H1 (cell line): ENCODE measurements at regions not wholly inside any gene's neighbourhood (a gene's known extent, or its start where the extent isn't known, plus 50 kb on each side); places are given as distances from the start of the nearest gene placed in this dataset.

ENCODE experiments used
- ATF2 ChIP-seq: IDR thresholded peaks from 2 replicates; pipeline ENCODE4 v1.6.1; 2012; ENCODE audit warnings: low read length, inconsistent platforms
- CTCF ChIP-seq, 3 experiments: IDR thresholded peaks; 1 replicate in 2 of 3; 2 replicates in 1 of 3; pipeline versions ENCODE4 v1.5.1 to v1.6.1; 2011; ENCODE audit warnings: low read length in 3 of 3, mild to moderate bottlenecking in 3 of 3, inconsistent platforms in 2 of 3, low read depth in 1 of 3, moderate library complexity in 1 of 3; ENCODE audit not compliant: insufficient read depth in 1 of 3; ENCODE audit errors: control extremely low read depth in 1 of 3
- RFX5 ChIP-seq: IDR thresholded peaks from 2 replicates; pipeline ENCODE4 v1.6.1; 2011; ENCODE audit warnings: low read depth, low read length, improper control_type of control experiment, borderline replicate concordance
- TAF1 ChIP-seq: IDR thresholded peaks from 2 replicates; pipeline ENCODE4 v1.6.1; 2011; ENCODE audit warnings: mild to moderate bottlenecking, low read depth, low read length
- TBP ChIP-seq: IDR thresholded peaks from 2 replicates; pipeline ENCODE4 v1.6.1; 2011; ENCODE audit warnings: low read depth, low read length, improper control_type of control experiment
- USF2 ChIP-seq: IDR thresholded peaks from 2 replicates; pipeline ENCODE4 v1.6.1; 2011; ENCODE audit warnings: low read length, improper control_type of control experiment

- TF ChIP-seq USF2 (no peak), CTCF (IDR thresholded peaks at IDR 0.05; ENCODE audit: control extremely low read depth in 1 of 3, insufficient read depth in 1 of 3, low read depth in 1 of 3, low read length in 3 of 3) (no peak), TBP (no peak), ATF2 (no peak), RFX5 (no peak), TAF1 (no peak)
These were observed 164.8 kb downstream of the SNAPC1 start for GRCh38 chr14:61927060-61927459.
